GM04504 (cell line): ENCODE measurements at regions not wholly inside any gene's neighbourhood (a gene's known extent, or its start where the extent isn't known, plus 50 kb on each side); places are given as distances from the start of the nearest gene placed in this dataset.
"Not testable (repeated sequence)": the region's sequence is repeated elsewhere in the genome, so short reads cannot be mapped to it uniquely, and the experiment has no call there.

Experiments
- DNase-seq: peaks from one replicate; pipeline ENCODE4 v3.0.0-alpha.2; 2012; ENCODE audit warnings: low read depth

DNA sequence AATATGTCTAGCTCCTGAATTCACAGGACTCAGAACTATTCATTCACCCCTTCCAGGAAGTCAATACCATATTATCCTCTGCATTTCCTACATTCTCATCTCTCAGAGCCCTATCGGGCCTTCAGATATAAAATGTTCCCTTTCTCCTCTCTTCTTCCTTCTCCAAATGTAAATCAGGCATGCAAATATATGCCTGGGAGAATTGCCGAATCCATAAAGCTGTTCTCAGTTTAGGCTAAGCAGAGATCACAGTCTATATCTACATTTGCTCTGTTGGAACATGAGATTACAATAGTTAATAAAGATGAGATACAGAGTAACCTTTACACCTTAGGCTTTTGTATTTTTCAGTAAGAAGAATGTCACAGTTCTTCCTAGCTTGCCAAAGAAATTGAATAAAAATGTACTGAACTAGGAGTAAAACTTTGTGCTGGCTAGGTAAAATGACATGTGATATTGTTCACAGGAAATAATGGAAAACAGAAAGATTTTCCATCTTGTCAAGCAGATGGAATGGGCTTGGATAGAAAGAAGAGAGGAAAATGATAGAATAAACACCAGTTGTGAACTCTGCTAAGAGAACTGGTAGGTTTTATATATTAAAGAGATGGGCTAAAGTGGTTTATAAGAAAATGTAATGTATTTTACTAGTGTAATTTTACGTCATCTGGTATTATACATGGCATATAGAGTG lies 161.5 kb downstream of the NRIP1 start:
- no peak for DNase-seq

DNA sequence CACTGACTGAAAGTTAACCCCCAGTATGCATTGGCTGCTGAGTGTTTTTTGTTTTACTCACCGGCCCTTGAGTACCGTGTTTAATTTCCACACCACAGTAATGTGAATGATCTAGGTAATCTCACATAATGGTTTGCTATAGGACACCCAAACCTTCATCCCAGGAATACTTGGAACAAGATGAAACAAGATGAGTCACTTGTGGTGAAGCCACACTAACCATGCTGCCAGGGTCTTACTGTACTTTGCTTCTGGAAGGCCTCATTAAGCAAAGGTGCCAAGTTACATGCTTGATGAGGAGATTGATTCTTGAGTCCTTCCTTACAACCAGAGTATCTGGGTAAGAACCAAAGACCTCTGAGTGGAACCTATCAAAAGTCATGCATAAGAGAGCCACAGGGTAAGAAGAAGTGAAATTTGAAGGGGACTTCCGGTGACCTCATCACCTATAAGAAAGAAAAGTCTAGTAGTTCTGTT lies 163.3 kb downstream of the NRIP1 start:
- no peak for DNase-seq

DNA sequence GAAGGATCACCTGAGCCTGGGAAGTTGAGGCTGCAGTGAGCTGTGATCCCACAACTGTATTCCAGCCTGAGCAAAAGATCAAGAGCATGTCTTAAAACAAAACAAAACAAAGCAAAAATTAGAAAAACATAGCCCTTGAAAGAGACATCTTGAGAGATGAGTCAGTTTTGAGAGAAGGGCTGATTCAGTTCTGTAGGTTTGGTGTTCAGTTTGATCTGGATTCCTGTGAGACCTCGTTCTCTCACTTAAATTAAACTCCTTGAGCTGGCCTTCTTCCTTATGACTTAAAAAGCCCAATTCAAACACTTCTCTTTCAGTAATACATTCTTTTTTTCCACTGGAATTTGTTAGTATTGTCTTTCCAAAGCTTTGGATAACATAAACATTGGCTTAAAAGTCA lies 164.2 kb downstream of the NRIP1 start:
- DNase-seq = no peak

DNA sequence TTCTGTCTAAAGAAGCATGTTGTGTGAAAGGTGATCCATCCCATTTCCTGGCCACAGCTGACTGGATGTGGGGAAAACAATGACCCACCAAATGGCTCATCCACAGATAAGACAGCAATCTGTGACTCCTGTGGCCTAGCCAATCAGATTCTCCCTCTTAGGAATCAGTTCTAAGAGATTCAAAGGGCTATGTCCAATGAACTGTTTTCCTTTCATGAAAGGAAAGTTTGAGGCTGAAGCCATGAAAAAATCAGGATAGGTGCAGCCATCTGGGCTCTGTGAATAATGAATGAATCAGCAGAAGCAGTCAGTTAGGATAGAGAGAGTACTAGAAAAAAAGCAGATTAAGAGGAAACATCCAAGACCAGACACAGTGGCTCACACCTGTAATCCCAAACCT lies 164.7 kb downstream of the NRIP1 start:
- no peak for DNase-seq

DNA sequence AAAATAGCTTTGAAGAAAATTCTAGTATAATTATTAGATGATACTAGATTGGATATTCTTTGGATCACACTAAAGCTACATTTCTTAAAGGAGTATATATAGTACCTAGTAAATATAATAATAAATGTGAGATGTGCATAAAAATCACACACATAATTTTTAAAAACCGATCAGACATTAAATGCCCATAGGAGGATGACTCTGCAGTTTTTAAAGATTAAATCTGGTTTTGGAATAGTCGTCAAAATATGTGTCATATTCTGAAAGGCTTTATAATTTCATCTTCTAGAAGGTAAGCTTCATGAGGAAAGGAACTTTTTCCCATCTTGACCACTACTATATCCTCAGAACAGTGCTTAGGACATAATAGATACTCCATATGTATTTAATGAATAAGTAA lies 169.0 kb downstream of the NRIP1 start:
- no peak for DNase-seq

DNA sequence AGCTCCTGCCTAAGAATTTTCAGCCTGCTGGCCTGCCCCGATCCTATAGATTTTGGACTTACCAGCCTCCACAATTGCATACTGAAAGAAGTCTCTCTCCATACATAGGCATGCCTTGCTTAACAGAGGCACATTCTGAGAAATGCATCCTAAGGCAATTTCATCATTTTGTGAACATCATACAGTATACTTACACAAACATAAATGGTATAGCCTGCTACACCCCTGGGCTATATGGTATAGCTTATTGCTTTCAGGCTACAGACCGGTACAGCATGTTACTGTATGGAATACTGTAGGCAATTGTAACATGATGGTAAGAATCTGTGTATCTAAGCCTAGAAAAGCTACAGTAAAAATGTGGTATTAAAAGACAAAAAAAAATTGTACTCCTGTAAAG lies 174.7 kb downstream of the NRIP1 start:
- no peak for DNase-seq

DNA sequence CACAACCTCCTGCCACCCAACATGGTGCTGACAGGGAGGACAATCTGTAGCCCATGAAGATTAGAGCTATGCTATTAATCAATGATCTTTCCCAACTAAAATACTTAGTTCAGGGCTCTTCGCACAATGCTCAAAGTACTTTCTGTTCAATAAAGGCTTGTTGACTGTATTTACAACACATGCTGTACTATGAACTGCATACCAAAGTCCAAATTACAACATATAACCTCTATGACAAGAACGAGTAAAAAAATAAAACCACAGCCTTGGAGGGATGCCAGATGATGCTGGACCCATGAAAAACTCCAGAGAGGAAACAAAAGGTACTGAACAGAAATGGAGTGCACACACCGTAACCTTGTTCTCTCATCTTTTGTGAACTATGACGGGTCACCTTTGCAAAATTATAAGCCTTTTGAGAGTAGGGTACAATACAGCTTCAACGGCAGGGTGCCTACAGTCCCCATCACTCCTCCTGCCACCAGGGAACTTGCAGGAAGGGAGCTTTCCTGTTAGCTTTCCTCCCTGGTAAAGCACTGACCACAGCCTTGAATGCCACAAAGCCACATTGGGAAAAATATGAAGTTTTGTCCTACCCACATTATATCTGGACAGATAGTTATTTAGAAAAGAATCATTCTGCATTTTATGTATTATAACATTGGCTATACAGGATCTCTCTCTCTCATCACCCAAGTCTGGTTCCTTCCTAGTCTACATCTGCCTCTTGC lies 175.6 kb downstream of the NRIP1 start:
- no peak for DNase-seq

DNA sequence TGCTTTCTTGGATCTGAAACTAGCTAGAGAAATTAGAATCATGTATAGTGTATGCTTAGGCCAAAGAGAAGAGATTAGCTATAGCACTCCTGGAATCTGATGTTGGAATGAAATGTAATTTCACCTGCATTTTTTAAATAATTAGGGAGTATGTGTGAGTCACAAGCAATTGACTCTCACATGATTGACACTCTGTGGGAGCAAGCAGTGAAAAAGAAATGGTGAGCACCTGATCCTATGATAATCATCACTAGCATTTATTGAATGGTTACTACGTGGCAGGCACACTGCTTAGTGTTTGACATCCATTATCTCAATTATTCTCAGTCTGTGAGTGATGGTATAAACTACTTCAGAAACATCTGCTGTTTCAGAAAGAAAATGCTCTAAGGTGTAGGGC lies 176.6 kb downstream of the NRIP1 start:
- DNase-seq = no peak

DNA sequence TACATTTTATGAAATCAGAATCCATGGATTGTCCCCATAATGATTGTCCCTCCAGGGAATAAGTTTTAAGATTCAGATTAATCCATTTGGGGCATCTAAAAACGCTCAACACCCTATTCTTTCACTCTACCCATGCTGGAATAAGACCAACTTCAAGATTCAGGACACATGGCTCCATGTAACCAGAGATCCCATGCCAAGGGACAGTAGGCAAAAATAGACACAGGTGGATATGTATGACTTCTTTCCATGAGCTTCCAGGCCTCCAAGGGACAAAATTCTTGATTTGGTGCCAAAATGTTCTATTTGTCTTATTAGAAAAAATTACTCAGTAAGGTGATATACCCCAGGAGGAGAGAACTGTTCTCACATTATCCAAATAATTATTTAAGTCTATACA lies 178.8 kb downstream of the NRIP1 start:
- DNase-seq = no peak

DNA sequence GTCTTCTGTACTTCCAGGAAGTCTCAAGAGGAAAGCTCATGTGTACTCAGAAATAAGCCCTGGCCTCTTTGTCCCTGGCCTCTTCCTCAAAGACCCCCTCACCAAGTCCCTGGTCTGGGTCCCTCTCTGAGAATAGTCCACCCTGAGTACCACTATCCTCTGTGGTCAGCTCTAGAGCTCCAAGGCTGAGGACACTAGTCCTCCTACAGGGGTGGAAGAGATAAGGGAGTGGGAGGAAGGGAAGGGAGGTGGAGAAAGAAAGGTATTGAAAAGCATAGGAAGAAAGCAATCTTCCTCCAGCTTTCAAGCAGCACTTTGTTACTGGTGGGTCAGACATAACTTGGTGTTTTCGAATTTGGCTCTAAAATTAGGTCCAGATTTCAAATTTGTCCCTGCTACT lies 181.4 kb downstream of the NRIP1 start:
- no peak for DNase-seq

DNA sequence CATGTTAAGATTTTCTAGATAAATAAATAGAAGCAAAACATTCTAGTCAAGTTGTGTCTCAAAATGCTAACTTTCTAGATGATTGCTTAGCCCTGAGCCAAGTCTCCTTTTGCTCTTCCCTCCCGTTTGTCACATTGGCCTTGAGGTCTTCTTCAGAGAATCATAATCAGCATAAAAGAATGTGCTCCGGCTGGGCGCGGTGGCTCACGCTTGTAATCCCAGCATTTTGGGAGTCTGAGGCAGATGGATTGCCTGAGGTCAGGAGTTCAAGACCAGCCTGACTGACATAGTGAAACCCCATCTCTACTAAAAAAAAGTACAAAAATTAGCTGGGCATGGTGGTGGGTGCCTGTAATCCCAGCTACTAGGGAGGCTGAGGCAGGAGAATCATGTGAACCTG lies 182.3 kb downstream of the NRIP1 start:
- not testable (repeated sequence) for DNase-seq

DNA sequence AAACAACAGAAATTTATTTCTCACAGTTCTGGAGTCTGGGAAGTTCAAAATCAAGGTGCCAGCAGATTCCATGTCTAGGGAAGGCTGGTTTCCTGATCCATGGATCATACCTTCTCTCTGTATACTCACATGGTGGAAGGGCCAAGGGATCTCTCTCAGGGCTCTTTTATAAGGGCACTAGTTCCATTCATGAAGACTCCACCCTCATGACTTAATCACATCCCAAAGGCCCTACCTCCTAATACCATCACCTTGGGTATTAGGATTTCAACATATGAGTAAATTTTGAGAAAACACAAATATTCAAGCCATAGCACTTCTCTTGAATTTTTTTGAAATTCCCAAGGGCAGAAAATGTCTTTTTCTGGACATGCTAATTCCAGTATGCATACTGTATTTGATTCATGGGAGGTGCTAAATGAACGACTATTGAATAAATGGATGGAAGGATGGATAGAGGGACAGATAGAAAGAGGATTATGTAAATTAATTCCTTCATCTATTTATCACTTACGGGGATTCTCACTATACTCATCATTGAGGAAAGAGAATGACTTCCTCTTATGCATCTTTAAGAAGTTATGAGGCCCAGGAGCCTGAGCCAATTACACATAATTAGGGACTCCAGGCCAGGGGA lies 182.8 kb downstream of the NRIP1 start:
- no peak for DNase-seq

DNA sequence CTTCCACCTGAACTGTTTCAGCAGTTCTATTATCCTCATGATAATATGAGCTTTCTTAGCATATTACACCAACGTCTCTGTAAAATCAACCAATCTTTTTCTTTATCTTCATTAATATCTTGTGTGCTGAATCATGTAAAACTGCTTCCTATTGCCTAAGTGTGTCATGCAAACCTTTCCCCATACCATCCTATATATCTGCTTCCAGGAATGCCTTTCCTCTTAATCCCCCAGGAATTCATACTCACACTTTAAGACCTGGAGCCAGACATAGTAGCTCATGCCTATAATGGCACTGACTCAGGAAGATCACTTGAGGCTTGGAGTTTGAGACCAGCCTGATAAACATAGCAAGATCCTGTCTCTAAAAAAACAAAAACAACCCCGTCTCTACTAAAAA lies 183.9 kb downstream of the NRIP1 start:
- no peak for DNase-seq

DNA sequence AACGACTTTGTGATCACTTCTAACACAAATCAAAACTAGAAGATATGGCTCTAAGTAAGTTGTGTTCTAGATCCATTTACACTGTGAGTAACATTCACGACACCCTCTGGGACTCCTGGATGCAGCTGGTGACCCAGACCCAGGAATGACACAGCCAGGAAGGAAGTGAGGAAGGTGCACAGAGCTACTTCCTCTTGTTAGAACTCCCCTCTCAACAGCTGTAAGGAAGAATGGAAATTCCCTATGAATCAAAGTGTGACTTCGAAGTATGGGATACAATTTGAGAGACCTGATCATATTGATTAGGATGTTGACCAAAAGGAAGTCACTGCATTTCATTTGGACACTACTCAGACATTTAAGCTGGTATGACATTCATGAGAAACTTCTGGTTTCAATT lies 185.3 kb downstream of the NRIP1 start:
- no peak for DNase-seq

DNA sequence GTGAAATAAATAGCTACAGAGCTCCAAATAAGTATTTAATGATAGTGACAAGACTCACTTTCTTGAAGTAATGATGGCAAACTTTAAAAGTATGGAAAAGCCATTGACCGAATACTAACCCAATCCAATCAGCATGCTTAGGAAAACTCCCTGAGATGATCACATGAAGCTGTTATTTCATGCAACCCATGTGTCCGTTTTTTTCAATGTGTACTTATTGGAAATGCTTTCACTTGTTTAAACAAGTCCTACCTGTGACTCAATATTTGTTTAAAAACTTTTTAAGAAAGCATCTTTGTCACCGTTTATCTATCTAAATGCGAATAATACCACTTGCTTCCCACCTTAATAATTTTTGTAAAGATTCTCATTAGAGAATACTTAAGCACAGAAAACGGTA lies 185.8 kb downstream of the NRIP1 start:
- DNase-seq = no peak

DNA sequence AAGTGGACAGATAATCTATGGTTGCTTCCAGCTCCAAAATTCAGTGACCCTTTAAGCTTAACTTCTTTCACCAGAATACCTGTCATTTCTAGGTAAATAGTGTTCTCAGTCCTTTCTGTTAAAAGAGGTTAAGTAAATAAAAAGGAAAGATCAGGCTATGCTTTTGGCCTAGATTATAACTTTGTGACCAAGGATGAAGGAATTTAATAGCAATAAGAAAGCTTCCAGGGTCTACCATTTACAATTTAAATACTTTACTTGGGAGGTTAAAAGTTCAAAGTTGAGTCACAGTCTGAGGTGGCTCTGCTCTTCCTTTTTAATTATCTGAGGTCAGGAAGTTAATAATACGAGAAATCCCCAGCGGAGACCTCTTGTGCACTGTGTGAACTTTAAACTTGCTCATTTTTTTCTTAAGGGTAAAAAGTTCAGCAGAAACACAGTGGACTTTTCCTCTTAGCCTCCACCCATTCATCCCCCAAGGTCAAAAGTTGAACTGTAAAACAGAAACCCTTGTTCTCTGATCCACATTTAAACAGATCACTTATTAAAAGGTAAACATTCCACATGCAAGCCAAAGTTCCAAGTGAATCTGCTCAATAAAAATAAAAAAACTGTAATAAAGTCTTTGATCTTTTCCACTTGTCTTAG lies 187.1 kb downstream of the NRIP1 start:
- no peak for DNase-seq

DNA sequence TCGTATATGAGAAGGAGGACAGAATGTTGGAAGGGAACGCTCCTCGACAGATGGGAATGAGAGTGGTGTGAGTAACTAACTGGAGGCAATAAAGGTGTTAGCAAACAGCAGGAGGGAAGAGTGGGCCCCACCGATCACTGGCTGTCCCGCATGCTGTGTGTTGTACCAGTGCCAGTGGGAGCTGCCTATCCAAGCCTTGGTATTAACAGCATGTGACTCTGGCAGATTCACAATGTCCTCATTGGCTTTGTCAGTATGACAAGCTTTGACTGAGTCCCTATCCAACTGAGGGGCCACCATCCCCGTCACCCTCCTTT lies 188.3 kb downstream of the NRIP1 start:
- DNase-seq = no peak

DNA sequence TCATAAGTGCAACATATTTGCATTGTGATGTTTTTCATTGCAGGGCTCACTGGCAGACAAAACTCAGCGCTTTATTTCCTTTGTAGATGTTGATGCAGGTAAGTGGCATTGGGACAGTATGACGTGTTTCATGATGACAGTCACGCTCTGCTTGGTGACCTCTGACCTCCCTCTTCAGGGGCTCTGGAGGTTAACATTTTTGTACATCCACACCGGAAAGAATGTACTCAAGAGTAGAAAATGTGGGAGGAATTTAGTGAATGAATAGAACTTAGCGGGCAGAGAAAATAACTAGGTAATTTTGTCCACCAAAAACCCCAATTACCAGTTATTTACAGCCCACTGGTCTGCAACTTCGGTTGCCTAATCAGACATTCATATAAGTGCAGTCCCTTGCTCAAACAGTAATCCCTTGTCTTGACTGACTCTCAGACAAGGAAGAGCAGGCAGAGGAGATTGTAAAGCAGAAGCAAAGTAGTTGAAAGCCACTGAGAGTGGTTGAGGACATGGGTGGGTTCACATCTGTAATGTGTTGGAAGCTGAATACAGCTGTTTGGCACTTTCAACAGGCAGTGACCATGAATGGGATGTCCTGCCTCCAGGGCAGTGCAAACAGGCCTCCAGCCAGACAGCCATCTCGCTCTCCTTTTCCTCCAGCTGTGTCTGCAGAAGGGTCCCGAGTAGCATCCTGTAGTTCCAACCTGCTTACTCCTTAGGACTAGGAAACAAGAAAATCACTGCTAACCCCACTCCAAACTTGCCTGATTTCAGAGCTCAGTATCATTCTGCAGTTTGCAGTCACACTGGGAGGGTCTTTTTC lies 188.9 kb downstream of the NRIP1 start:
- DNase-seq = no peak

DNA sequence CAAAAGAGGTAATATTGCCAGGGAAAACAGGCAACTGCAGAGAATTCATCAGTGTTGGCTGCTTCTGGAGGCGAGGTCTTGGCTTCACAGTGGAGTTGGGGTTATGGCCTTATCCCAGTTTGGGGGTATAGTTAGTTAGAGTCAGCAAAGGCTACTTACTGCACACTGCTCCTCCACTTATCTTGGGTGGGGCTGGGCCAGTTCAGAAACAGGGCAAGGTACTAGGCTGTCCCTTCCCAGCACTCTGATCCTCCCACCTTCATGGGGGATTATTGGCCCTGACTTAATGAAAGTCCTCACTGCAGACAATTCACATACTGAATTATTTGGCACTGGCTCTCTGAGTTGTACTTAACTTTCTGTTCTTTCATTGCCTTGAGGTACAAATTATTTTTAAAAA lies 189.6 kb downstream of the NRIP1 start:
- no peak for DNase-seq

DNA sequence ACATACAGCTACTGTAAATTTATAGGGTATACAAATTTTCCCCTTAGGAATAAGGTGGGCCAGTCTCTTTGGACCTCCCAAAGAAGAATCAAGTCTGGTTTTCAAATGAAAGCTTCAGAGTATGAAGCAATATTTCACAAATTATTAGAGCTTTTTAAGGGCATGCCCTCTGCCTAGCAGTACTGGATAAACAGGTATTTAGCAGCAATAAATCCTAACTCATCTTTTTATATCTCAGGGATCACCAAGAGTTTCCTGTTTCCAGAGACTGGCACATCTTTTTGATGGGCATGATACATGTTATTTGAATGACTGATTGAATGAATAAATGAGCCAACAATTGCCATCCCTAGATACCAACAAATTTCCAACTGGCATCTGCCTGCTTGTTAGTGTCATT lies 190.4 kb downstream of the NRIP1 start:
- DNase-seq = no peak

DNA sequence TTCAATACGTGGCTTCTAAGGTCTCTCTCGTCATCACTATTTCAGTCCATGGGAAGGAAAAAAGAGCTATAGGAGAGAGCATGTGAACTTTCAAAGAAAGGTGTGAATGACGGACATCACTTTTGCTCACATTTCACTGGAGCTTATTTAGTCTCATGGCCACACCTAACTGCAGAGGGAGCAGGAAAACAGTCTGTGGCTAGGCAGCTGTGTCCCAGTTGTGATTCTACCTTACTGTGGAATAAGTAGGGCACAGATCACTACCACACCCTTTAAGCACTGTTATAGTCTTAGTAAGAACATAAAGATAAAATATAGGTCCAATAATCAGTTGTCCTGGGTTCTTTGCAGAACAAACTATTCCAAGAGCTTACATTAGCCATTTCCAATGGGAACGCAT lies 192.9 kb downstream of the NRIP1 start:
- DNase-seq = no peak

DNA sequence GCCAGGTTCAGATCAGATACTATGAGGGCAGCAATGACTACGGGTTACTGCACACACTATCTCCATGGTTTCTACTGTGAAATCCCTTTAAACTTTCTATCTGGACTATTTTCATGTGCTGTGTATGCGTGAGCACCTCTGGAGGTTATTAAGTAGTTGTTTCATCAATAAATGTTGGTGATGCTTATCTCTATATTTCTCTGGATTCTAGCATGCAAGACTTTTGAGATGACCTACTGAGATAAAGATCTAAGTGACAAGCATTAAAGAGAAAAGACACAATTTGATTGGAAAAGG lies 194.0 kb downstream of the NRIP1 start:
- no peak for DNase-seq
